Astrocyte (in vitro differentiated cells and primary cell): ENCODE measurements at regions not wholly inside any gene's neighbourhood (a gene's known extent, or its start where the extent isn't known, plus 50 kb on each side); places are given as distances from the start of the nearest gene placed in this dataset.

Experiments used
- CTCF ChIP-seq: IDR thresholded peaks from 2 replicates; pipeline ENCODE4 v1.5.1; 2011; ENCODE audit warnings: low read depth, mild to moderate bottlenecking, inconsistent platforms, low read length, moderate library complexity; ENCODE audit not compliant: insufficient read depth
- EZH2 ChIP-seq: IDR thresholded peaks from 2 replicates; pipeline ENCODE4 v1.6.1; 2012; ENCODE audit warnings: mild to moderate bottlenecking, low read length, inconsistent platforms; ENCODE audit not compliant: insufficient read depth

- TF ChIP-seq CTCF (no peak), EZH2 (no peak)
These were observed 132.9 kb upstream of the ERG start for GRCh38 chr21:38631206-38631605.
